Right cardiac atrium (tissue), 5 donors: ENCODE measurements at regions not wholly inside any gene's neighbourhood (a gene's known extent, or its start where the extent isn't known, plus 50 kb on each side); places are given as distances from the start of the nearest gene placed in this dataset.

Experiments
- ATAC-seq, 2 donors: fragments of 200-7000 bp; cut with Tn5 transposase; one replicate each; pipeline versions ENCODE4 v1.8.0 to v1.9.1; 2020; ENCODE audit warnings: moderate library complexity in 2 of 2, mild to moderate bottlenecking in 1 of 2
- DNase-seq, 3 donors: peaks; one replicate each; pipeline ENCODE4 v3.0.0-alpha.2; 2020
- H3K27ac ChIP-seq: one replicate; pipeline ENCODE4 v1.5.1; 2013; ENCODE audit warnings: mild to moderate bottlenecking, low read length, control low read depth, moderate library complexity
- H3K27me3 ChIP-seq: one replicate; pipeline ENCODE4 v1.6.1; 2013; ENCODE audit not compliant: control insufficient read depth, insufficient read depth
- H3K4me1 ChIP-seq: one replicate; pipeline ENCODE4 v1.6.1; 2013; ENCODE audit warnings: low read length; ENCODE audit not compliant: control insufficient read depth, insufficient read depth
- H3K4me3 ChIP-seq: one replicate; pipeline ENCODE4 v1.5.1; 2013; ENCODE audit warnings: low read length, control low read depth
- H3K9me3 ChIP-seq: one replicate; pipeline ENCODE4 v1.6.1; 2013; ENCODE audit warnings: low read length; ENCODE audit not compliant: control insufficient read depth
- WGBS: extraction: QIAGEN DNeasy Blood & Tissue Kit; methylation state at CpG from one replicate; pipeline ENCODE4 v1.1.7; 2013; 5-methylcytosine and 5-hydroxymethylcytosine counted together
- intact Hi-C, 4 donors: fragments of 100-400 bp; cut with DNase I; formaldehyde crosslinking; loops; one replicate each; pipeline versions ENCODE4 v1.11.0 to v1.14.0; 2022 to 2023
- donor health status: healthy with polysubstance abuse.
- donor health status: DM: no; HTN: yes; CAD: no.
- donor health status: DM: no; HTN: no; CAD: no.
- donor health status: DM: no; HTN: yes; CAD: no; lungs with severe emphysema.
- donor health status: DM: yes; HTN: yes; CAD: no.

DNA sequence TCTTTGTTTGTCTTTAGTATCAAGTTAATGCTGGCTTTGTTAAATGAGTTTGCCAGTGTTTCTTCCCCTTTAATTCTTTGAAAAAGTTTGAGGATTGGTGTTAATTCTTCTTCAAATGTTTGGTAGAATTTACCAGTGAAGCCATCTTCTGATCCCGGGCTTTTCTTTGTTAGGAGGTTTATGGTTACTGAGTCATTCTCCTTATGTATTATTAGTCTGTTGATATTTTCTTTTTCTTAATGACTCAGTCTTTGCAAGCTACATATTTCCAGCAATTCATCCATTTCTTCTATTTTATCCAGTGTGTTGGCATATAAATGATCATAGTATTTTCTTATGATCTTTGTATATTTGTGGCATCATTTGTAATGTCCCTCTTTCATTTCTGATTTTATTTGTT, 74.5 kb upstream of the SPINK5 start:
- DNase-seq (no peak), ATAC-seq (no peak)
- Histone ChIP-seq H3K4me3 (no peak overlapping the region), H3K9me3 (no peaks in the 10 kb centered on the region), H3K27ac (no peak overlapping the region), H3K27me3 (no peaks in the 10 kb centered on the region), H3K4me1 (no peaks in the 10 kb centered on the region)
- WGBS: 81% methylated on average over 1 of the region's 1 CpG
- intact Hi-C loops: no loop called here

DNA sequence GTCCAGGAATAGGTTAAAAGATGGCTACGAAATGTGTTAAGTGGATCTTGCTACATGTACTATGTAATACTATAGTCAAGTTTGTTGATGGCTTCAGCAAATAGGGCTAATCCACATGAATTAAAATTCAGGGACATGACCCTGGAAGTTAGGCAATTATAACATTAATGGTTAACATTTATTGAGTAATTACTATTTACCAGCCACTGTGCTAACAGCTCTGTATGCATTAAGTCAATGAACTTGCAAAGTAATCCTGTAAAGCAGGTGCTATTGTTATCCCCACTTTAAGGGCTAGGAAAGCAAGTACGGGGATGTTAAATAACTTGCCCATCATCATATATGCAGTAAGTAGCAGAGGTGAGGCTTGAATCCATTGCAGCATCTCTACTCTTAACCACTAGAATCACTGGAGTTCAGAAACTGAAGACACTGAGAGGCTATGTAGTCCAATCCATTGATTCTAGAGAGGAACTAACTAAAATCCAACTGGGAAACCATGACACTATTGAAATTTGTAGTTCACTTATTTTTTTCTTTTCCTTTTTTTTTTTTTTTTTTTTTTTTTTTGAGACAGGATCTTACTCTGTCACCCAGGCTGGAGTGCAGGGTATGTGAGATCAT, 77.5 kb upstream of the SPINK5 start:
- intact Hi-C loops: no loop called here
- Histone ChIP-seq H3K27ac (no peak overlapping the region), H3K4me1 (no peaks in the 10 kb centered on the region), H3K9me3 (no peaks in the 10 kb centered on the region), H3K4me3 (no peak overlapping the region), H3K27me3 (no peaks in the 10 kb centered on the region)
- 87% methylated on average over 2 of the region's 2 CpGs for WGBS
- ATAC-seq: no peak
- no peak for DNase-seq

DNA sequence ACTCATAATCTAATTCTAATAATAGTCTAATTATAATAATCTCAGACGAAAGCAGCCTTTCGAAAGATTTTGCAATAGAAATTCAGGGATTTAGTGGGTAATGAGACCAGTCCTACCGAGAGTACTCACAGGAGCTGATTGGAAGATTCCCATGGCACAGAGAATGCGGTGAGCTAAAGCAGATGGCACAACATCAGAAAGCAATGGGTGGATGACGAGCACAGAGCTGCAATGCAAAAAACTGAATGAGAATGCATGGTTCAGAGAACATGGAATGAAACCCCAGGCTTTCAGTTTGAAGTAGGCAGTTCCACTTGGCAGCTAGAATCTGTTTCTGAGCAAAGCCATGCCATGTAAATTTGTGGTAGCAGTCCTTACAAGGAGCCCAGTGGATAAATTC, 78.2 kb upstream of the SPINK5 start:
- DNase-seq (no peak), ATAC-seq (no peak)
- Histone ChIP-seq H3K27ac (no peak overlapping the region), H3K4me3 (no peak overlapping the region), H3K27me3 (no peaks in the 10 kb centered on the region), H3K4me1 (no peaks in the 10 kb centered on the region), H3K9me3 (no peaks in the 10 kb centered on the region)
- intact Hi-C loops: no loop called here
- 78% methylated on average over 5 of the region's 5 CpGs for WGBS

DNA sequence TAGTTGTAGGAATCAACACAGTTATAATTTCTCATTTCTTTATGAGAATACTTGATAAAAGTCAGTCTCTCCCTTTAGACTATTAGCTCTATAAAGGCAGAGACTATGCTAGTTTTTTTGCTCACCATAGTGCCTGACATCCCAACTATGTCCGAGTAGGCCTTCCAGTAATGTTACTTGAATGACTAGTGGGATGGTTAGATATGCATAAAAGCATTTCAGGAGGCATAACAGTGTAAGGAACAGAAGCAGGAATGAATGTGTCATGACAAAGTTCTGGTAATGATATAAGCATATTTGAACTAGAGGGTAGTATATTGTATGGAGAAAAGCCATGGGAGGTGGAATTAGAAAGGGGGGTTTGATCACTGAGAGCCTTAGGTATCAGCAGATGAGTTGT, 77.4 kb upstream of the C5orf46 start:
- WGBS: 87% methylated on average over 1 of the region's 1 CpG
- intact Hi-C loops: no loop called here
- no peak for DNase-seq
- H3K27ac ChIP-seq: no peak overlapping the region
- ATAC-seq: no peak
- no peaks in the 10 kb centered on the region for H3K4me1 ChIP-seq
- H3K4me3 ChIP-seq: no peak overlapping the region
- H3K27me3 ChIP-seq: no peaks in the 10 kb centered on the region
- H3K9me3 ChIP-seq: no peaks in the 10 kb centered on the region

DNA sequence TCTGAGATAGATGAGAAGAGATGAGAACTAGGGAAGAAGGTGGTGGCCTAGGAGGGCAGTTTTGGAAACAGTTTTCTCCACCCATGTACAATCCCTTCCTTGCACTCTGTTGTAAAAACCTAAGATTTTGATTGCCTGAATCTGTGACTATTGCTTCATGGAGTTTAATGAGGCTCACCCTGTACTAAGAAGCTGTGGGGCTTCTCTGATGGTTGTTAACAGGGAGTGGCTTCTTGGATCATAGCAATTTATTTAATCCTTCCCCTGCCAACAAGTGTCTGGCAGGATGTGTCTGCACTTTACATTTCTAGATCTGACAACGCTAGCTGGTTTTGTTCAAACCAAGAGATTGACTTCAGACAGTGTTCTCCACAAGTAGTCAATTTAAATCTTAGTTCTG, 74.7 kb upstream of the C5orf46 start:
- Histone ChIP-seq H3K4me3 (no peak overlapping the region), H3K4me1 (no peaks in the 10 kb centered on the region), H3K27ac (no peak overlapping the region), H3K9me3 (no peaks in the 10 kb centered on the region), H3K27me3 (no peaks in the 10 kb centered on the region)
- intact Hi-C loops: no loop called here
- ATAC-seq (no peak), DNase-seq (no peak)
- WGBS: 45% methylated on average over 1 of the region's 1 CpG

DNA sequence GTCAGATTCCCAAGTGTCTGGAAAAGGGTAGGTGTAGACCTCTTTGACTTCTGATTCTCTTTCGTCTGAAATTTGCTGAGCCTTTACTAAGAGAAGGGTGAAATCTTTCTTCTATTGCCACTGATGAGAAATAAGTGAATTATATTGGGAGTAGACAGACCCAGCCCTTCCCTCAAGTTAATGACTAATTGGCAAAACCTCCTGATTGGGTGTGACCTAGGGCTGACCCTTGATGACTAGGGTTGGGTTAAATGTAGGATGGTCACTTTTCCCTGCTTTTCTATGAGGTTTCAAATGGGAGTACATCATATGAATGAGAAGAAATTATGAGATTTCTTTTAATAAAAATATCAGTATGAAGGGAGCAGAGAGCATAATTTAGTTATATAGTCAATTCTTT, 73.4 kb upstream of the C5orf46 start:
- DNase-seq (no peak), ATAC-seq (no peak)
- H3K4me1 ChIP-seq: no peaks in the 10 kb centered on the region
- H3K9me3 ChIP-seq: no peaks in the 10 kb centered on the region
- H3K27me3 ChIP-seq: no peaks in the 10 kb centered on the region
- H3K27ac ChIP-seq: no peak overlapping the region
- intact Hi-C loops: no loop called here
- H3K4me3 ChIP-seq: no peak overlapping the region
- WGBS: 93% methylated on average over 1 of the region's 1 CpG

DNA sequence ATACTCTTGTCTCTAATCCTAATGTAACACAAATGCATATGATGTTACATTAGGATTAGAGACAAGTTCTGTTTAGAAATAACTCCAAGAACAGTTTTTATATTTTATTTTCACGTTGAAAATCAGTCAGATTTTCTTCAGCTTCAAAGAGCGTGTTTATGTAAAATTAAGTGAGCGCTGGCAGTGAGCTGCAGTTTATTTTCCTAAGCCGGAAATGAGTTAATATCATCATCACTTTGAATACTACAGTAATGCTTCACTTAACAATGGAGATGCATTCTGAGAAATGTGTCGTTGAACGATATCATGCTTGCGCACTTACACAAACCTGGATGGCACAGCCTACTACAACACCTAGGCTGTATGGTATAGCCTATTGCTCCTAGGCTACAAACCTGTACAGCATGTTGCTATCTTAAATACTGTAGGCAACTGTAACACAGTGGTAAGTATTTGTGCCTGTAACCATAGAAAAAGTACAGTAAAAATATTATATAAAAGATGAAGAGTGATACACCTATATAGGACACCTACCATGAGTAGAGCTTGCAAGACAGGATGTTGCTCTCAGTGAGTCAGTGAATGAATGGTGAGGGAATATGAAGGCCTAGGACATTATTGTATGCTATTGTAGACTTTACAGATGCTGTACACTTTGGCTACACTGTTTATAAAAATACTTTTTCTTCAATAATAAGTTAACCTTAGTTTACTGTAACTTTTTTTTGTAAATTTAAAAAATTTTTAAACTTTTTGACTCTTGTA, 65.9 kb upstream of the C5orf46 start:
- ATAC-seq (no peak), DNase-seq (no peak)
- no peak overlapping the region for H3K27ac ChIP-seq
- H3K9me3 ChIP-seq: no peaks in the 10 kb centered on the region
- 91% methylated on average over 7 of the region's 7 CpGs for WGBS
- no peaks in the 10 kb centered on the region for H3K4me1 ChIP-seq
- no peaks in the 10 kb centered on the region for H3K27me3 ChIP-seq
- H3K4me3 ChIP-seq: no peak overlapping the region
- intact Hi-C loops: no loop called here

DNA sequence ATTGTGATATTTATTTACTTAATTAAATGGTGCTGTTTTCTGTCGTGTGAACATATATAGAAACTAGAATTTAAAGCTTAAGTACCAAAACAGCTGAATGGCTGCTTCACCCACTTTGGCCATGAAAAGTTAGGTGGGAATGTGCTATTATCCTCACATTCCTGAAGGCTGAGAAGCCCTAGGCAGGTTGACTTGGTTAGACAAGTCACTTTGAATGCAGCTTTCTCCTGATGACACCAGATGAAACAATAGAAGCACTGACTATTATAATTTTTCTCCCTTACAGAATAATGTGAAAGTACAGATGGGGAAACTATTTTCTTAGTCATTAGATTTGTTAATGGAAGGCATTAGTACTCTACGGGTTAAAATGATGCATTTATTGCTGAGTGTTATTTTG, 65.1 kb upstream of the C5orf46 start:
- intact Hi-C loops: no loop called here
- no peaks in the 10 kb centered on the region for H3K9me3 ChIP-seq
- H3K4me3 ChIP-seq: no peak overlapping the region
- no peaks in the 10 kb centered on the region for H3K27me3 ChIP-seq
- 87% methylated on average over 2 of the region's 2 CpGs for WGBS
- DNase-seq (no peak), ATAC-seq (no peak)
- no peaks in the 10 kb centered on the region for H3K4me1 ChIP-seq
- H3K27ac ChIP-seq: no peak overlapping the region

DNA sequence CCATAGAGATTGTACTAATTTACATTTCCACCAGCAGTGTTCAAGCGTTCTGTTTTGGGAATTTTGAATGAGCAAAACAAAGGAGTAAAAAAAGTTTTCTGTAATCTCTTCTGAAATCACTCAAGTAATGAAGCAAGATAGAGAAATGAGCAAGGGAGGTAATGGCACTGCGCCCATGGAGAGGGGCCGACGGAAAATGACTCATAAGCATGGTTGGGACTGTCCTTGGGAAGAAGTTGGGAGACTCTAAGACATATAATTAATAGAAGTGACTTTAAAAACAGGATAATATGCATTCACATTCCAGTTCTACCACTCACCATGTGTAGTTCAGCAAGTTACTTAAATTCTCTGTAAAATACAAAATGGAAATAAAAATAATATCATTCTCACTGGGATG, 62.5 kb upstream of the C5orf46 start:
- no peak for ATAC-seq
- H3K27ac ChIP-seq: no peak overlapping the region
- peaks cover 6% of the 10 kb centered on the region for H3K4me1 ChIP-seq
- no peaks in the 10 kb centered on the region for H3K9me3 ChIP-seq
- intact Hi-C loops: no loop called here
- H3K4me3 ChIP-seq: no peak overlapping the region
- H3K27me3 ChIP-seq: no peaks in the 10 kb centered on the region
- no peak for DNase-seq
- WGBS: 58% methylated on average over 4 of the region's 4 CpGs

DNA sequence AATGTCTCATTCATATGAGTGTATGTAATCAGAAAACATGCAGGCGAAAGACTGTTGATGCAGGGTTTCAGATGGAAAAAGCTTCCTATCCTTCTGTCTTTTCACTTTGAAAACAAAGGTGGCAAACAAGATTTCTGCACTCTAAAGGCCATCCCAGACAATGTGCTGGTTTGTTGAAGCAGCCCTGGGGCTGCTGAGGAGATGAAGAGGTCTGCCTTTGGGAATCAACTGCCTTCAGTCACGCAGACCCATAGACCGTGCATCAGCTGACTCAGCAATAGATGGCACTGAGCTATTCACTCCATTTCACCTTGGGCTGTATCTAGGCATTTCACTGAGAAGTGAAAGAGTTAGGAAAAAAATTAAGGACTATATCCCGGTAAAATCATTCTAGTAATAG, 60.5 kb upstream of the C5orf46 start:
- no peaks in the 10 kb centered on the region for H3K9me3 ChIP-seq
- intact Hi-C loops: no loop called here
- ATAC-seq (no peak), DNase-seq (no peak)
- no peak overlapping the region for H3K27ac ChIP-seq
- no peaks in the 10 kb centered on the region for H3K27me3 ChIP-seq
- H3K4me3 ChIP-seq: no peak overlapping the region
- 87% methylated on average over 4 of the region's 4 CpGs for WGBS
- peaks cover 7% of the 10 kb centered on the region for H3K4me1 ChIP-seq

DNA sequence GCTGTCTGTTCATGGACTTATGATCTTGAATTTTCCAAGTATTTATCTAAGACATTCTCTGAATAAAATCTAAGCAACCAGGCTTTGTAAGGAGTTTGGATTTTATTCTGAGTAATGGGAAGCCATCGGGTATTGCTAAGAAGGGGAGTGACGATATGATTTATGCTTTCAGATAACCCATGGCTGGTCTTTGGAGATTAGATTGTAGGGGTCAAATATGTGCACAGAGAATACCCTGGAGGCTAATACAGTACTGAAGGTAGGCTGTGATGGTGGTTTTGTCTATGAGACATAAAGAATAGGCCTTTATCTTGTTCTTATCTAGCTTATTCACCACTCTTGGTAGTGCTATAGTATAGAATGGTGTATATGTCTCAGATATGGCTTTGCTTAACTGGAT, 60.0 kb upstream of the C5orf46 start:
- Histone ChIP-seq H3K4me3 (no peak overlapping the region), H3K27ac (no peak overlapping the region), H3K4me1 (peaks cover 7% of the 10 kb centered on the region), H3K9me3 (no peaks in the 10 kb centered on the region), H3K27me3 (no peaks in the 10 kb centered on the region)
- DNase-seq (no peak), ATAC-seq (no peak)
- WGBS: 53% methylated on average over 2 of the region's 2 CpGs
- intact Hi-C loops: no loop called here

DNA sequence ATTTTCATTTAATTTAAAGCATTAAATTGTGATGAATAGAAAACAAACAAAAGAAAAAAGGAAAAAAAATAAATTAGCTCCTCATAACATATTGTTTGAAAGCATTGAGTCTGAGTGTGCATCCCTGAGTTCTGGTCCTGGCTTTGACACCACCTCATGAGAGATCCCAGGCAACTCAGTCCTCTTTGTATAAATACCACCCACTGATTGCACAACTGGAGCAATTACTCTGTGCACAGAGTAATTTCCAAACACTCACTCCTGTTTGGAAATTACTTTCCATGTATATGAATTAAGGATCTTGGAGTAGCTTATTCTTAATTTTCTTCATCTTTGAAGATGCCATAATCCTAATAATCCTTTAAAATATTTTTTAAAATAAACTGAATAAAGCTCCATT, 59.4 kb upstream of the C5orf46 start:
- Histone ChIP-seq H3K4me3 (no peak overlapping the region), H3K9me3 (no peaks in the 10 kb centered on the region), H3K27me3 (no peaks in the 10 kb centered on the region), H3K27ac (no peak overlapping the region), H3K4me1 (peaks cover 7% of the 10 kb centered on the region)
- intact Hi-C loops: no loop called here
- DNase-seq (no peak), ATAC-seq (no peak)
